Endothelial cell of umbilical vein (primary cell): ENCODE measurements at regions not wholly inside any gene's neighbourhood (a gene's known extent, or its start where the extent isn't known, plus 50 kb on each side); places are given as distances from the start of the nearest gene placed in this dataset.

Source experiments
- BruUV-seq: library from RNA; stranded (reverse); fragments of 400-500 nt; replicated peaks from 2 replicates; lab custom pipeline; 2021; lab: Mats Ljungman, UMichigan
- CTCF ChIA-PET: fragments of 300-600, 350-600 bp; sonication (Branson Sonifier 250); formaldehyde crosslinking; loops from one replicate; lab custom pipeline; 2021; ENCODE audit warnings: antibody characterized with exemption, inconsistent platforms; lab: Charles Lee
- POLR2A ChIA-PET: fragments of 300-600, 350-600 bp; sonication (Branson Sonifier 250); formaldehyde crosslinking; loops from one replicate; lab custom pipeline; 2021; ENCODE audit warnings: antibody characterized with exemption, inconsistent platforms; lab: Charles Lee
- DNase-seq: peaks from one replicate; pipeline ENCODE4 v3.0.0-alpha.2; 2011; ENCODE audit warnings: low read depth, low spot score
- FAIRE-seq: peaks from 2 replicates; lab custom pipeline; 2011; peaks lifted over from hg19 to GRCh38; lab: Jason Lieb, UNC
- H2AFZ ChIP-seq: 2 replicates; pipeline ENCODE4 v1.6.0; 2012; ENCODE audit warnings: low read depth, low read length, control low read depth, inconsistent platforms
- H3K27ac ChIP-seq: 2 replicates; pipeline ENCODE4 v1.5.1; 2011; ENCODE audit warnings: low read depth, mild to moderate bottlenecking, control low read depth, low read length, moderate library complexity; ENCODE audit not compliant: insufficient read depth
- H3K27me3 ChIP-seq, 2 experiments: 2 replicates each; pipeline versions ENCODE4 v1.6.0 to v1.6.1; 2011; ENCODE audit warnings: low read length in 2 of 2, mixed read lengths in 1 of 2; ENCODE audit not compliant: control insufficient read depth in 2 of 2, insufficient read depth in 2 of 2
- H3K36me3 ChIP-seq, 2 experiments: 2 replicates in 1 of 2; 3 replicates in 1 of 2; pipeline ENCODE4 v1.5.1; 2011; ENCODE audit warnings: low read length in 2 of 2, mild to moderate bottlenecking in 1 of 2, moderate library complexity in 1 of 2; ENCODE audit not compliant: control insufficient read depth in 2 of 2, insufficient read depth in 2 of 2; ENCODE audit errors: extremely low read depth in 1 of 2
- H3K4me1 ChIP-seq: 3 replicates; pipeline ENCODE4 v1.5.1; 2011; ENCODE audit warnings: mild to moderate bottlenecking, low read length; ENCODE audit not compliant: control insufficient read depth, insufficient read depth; ENCODE audit errors: extremely low read depth
- H3K4me2 ChIP-seq: 2 replicates; pipeline ENCODE4 v1.6.1; 2011; ENCODE audit warnings: low read length, control low read depth, mixed read lengths; ENCODE audit not compliant: insufficient read depth
- H3K4me3 ChIP-seq, 3 experiments: fragments of 200-600 bp in 1 of 3; sonication (generic), shearing (Covaris generic) in 1 of 3; replicated peaks in 1 of 3; 2 replicates each; pipeline ENCODE4 v1.5.1; 2011 to 2016; ENCODE audit warnings: control low read depth in 3 of 3, low read length in 3 of 3, mild to moderate bottlenecking in 2 of 3, inconsistent platforms in 1 of 3, low read depth in 1 of 3, moderate library complexity in 1 of 3; ENCODE audit not compliant: insufficient read depth in 1 of 3
- H3K79me2 ChIP-seq: 2 replicates; pipeline ENCODE4 v1.6.0; 2012; ENCODE audit warnings: low read length, inconsistent platforms; ENCODE audit not compliant: control insufficient read depth, insufficient read depth
- H3K9ac ChIP-seq: replicated peaks from 2 replicates; pipeline ENCODE3; 2011; ENCODE audit warnings: low read length, control low read depth; ENCODE audit not compliant: insufficient read depth; ENCODE audit errors: extremely low read depth
- H3K9me1 ChIP-seq: replicated peaks from 3 replicates; pipeline ENCODE4 v1.6.0; 2011; ENCODE audit warnings: mild to moderate bottlenecking, low read length; ENCODE audit not compliant: control insufficient read depth, insufficient read depth; ENCODE audit errors: extremely low read depth
- H3K9me3 ChIP-seq: replicated peaks from 2 replicates; pipeline ENCODE4 v1.5.1; 2012; ENCODE audit warnings: low read length, inconsistent platforms; ENCODE audit not compliant: control insufficient read depth, insufficient read depth
- H4K20me1 ChIP-seq: replicated peaks from 2 replicates; pipeline ENCODE3; 2011; ENCODE audit warnings: mild to moderate bottlenecking, low read length; ENCODE audit not compliant: control insufficient read depth, insufficient read depth; ENCODE audit errors: extremely low read depth
- CTCF ChIP-seq, 2 donors: IDR thresholded peaks; 1 replicate in 1 of 2; 2 replicates in 1 of 2; pipeline ENCODE4 v1.5.1; 2011; ENCODE audit warnings: low read length in 2 of 2, mild to moderate bottlenecking in 2 of 2, moderate library complexity in 2 of 2, control low read depth in 1 of 2, inconsistent platforms in 1 of 2, low read depth in 1 of 2; ENCODE audit not compliant: insufficient read depth in 1 of 2; ENCODE audit errors: extremely low read depth in 1 of 2
- FOS ChIP-seq: IDR thresholded peaks from 2 replicates; pipeline ENCODE4 v1.6.1; 2011; ENCODE audit warnings: mild to moderate bottlenecking, low read length, moderate library complexity, borderline replicate concordance; ENCODE audit not compliant: insufficient read depth
- GATA2 ChIP-seq: IDR thresholded peaks from 2 replicates; pipeline ENCODE4 v1.7.0; 2011; ENCODE audit warnings: low read depth, mild to moderate bottlenecking, moderate library complexity, mixed read lengths, low read length; ENCODE audit not compliant: insufficient read length, insufficient read depth
- JUN ChIP-seq: IDR thresholded peaks from 2 replicates; pipeline ENCODE4 v1.6.1; 2011; ENCODE audit warnings: borderline replicate concordance, low read depth; ENCODE audit not compliant: insufficient read length, insufficient read depth
- MAX ChIP-seq: IDR thresholded peaks from 2 replicates; pipeline ENCODE4 v1.6.1; 2011; ENCODE audit not compliant: insufficient read depth, insufficient read length
- MYC ChIP-seq: IDR thresholded peaks from one replicate; pipeline ENCODE4 v1.6.1; 2011; ENCODE audit warnings: mild to moderate bottlenecking, low read depth, low read length
- POLR2AphosphoS5 ChIP-seq: IDR thresholded peaks from 2 replicates; pipeline ENCODE4 v1.6.1; 2012; ENCODE audit warnings: low read depth, mild to moderate bottlenecking, control low read depth, low read length, moderate library complexity; ENCODE audit not compliant: insufficient read depth
- dilution Hi-C: fragments of 300-500 bp; cut with MboI; formaldehyde crosslinking; loops from one replicate; pipeline ENCODE4 v1.15.0; 2019; ENCODE audit warnings: low sequenced_read_pairs; ENCODE audit not compliant: extremely low pct_ligation_motif_present
- intact Hi-C: fragments of 100-400 bp; cut with micrococcal nuclease; formaldehyde crosslinking; loops from one replicate; pipeline ENCODE4 v1.10.0; 2022

- ChIA-PET POLR2A (no interaction called here), CTCF (no interaction called here)
- FAIRE-seq (no peak), DNase-seq (no peak)
- Histone ChIP-seq H3K36me3 (no peaks in the 10 kb centered on the region), H3K9ac (no peak overlapping the region), H3K27me3 (no peaks in the 10 kb centered on the region), H4K20me1 (no peaks in the 10 kb centered on the region), H3K9me3 (no peaks in the 10 kb centered on the region), H3K4me1 (no peaks in the 10 kb centered on the region), H3K9me1 (no peaks in the 10 kb centered on the region), H3K4me2 (no peak overlapping the region), H2AFZ (no peak overlapping the region), H3K79me2 (no peaks in the 10 kb centered on the region), H3K4me3 (no peak overlapping the region), H3K27ac (no peak overlapping the region)
- dilution Hi-C loops (no loop called here), intact Hi-C loops (no loop called here)
- BruUV-seq: no TSS peak
- TF ChIP-seq MAX (peak; percentile 34), MYC (no peak)
Observed at GRCh38 chr20:24242763-24243162, 226.7 kb upstream of the SYNDIG1 start.

GRCh38 chr20:24241466-24241865 is 228.0 kb upstream of the SYNDIG1 start:
- dilution Hi-C loops: no loop called here
- Histone ChIP-seq H3K9me1 (no peaks in the 10 kb centered on the region), H3K9me3 (no peaks in the 10 kb centered on the region), H3K79me2 (no peaks in the 10 kb centered on the region), H3K4me1 (no peaks in the 10 kb centered on the region), H3K9ac (no peak overlapping the region), H3K4me2 (no peak overlapping the region), H3K27me3 (no peaks in the 10 kb centered on the region), H4K20me1 (no peaks in the 10 kb centered on the region), H3K36me3 (no peaks in the 10 kb centered on the region), H3K4me3 (no peak overlapping the region), H2AFZ (no peak overlapping the region), H3K27ac (no peak overlapping the region)
- POLR2A ChIA-PET: no interaction called here
- TF ChIP-seq FOS (no peak), CTCF (IDR thresholded peaks at IDR 0.05; ENCODE audit: extremely low read depth in 1 of 2, insufficient read depth in 1 of 2, low read depth in 1 of 2, low read length in 2 of 2) (no peak), POLR2AphosphoS5 (no peak), JUN (no peak), GATA2 (no peak)
- no peak for FAIRE-seq
- DNase-seq: no peak
- BruUV-seq: no TSS peak
- intact Hi-C loops: no loop called here
- CTCF ChIA-PET: no interaction called here
